Transverse colon (tissue), 4 donors: ENCODE measurements at regions not wholly inside any gene's neighbourhood (a gene's known extent, or its start where the extent isn't known, plus 50 kb on each side); places are given as distances from the start of the nearest gene placed in this dataset.

Experiments used
- EP300 ChIP-seq: sonication (generic); formaldehyde crosslinking; IDR thresholded peaks from one replicate; pipeline ENCODE4 v1.6.1; 2017; ENCODE audit warnings: antibody characterized with exemption, low read depth
- POLR2A ChIP-seq: fragments of 450-650 bp; IDR thresholded peaks from one replicate; pipeline ENCODE4 v1.6.1; 2016; ENCODE audit warnings: antibody characterized with exemption, mild to moderate bottlenecking, moderate library complexity
- POLR2AphosphoS5 ChIP-seq, 3 donors: sonication (generic); formaldehyde crosslinking; IDR thresholded peaks; one replicate each; pipeline ENCODE4 v1.6.1; 2016; ENCODE audit warnings: antibody characterized with exemption in 3 of 3
- TF ChIP-seq, protein P1 (sequence below), 5 experiments: fragments of 200-600 bp in 3 of 5; fragments of 450-650 bp in 2 of 5; sonication (generic) in 3 of 5; IDR thresholded peaks; 1 replicate in 2 of 5; 2 replicates in 3 of 5; pipeline ENCODE4 v1.5.1; 2016 to 2017; ENCODE audit warnings: antibody characterized with exemption in 5 of 5, inconsistent platforms in 3 of 5, mild to moderate bottlenecking in 2 of 5, moderate library complexity in 1 of 5

GRCh38 chr14:95006479-95006878 is 150.8 kb downstream of the DICER1 start:
- TF ChIP-seq, protein P1, sequence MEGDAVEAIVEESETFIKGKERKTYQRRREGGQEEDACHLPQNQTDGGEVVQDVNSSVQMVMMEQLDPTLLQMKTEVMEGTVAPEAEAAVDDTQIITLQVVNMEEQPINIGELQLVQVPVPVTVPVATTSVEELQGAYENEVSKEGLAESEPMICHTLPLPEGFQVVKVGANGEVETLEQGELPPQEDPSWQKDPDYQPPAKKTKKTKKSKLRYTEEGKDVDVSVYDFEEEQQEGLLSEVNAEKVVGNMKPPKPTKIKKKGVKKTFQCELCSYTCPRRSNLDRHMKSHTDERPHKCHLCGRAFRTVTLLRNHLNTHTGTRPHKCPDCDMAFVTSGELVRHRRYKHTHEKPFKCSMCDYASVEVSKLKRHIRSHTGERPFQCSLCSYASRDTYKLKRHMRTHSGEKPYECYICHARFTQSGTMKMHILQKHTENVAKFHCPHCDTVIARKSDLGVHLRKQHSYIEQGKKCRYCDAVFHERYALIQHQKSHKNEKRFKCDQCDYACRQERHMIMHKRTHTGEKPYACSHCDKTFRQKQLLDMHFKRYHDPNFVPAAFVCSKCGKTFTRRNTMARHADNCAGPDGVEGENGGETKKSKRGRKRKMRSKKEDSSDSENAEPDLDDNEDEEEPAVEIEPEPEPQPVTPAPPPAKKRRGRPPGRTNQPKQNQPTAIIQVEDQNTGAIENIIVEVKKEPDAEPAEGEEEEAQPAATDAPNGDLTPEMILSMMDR (IDR thresholded peaks at IDR 0.05): no peak
- TF ChIP-seq POLR2A: no peak
- no peak for TF ChIP-seq POLR2AphosphoS5 (IDR thresholded peaks at IDR 0.05)
- TF ChIP-seq EP300: no peak
